GM11168 (cell line): ENCODE measurements at regions not wholly inside any gene's neighbourhood (a gene's known extent, or its start where the extent isn't known, plus 50 kb on each side); places are given as distances from the start of the nearest gene placed in this dataset.

Experiments used
- in situ Hi-C: fragments of 300-500 bp; cut with MboI; formaldehyde crosslinking; loops from one replicate; pipeline ENCODE4 v1.12.0; 2022; ENCODE audit warnings: low sequenced_read_pairs; ENCODE audit not compliant: unreplicated experiment

DNA sequence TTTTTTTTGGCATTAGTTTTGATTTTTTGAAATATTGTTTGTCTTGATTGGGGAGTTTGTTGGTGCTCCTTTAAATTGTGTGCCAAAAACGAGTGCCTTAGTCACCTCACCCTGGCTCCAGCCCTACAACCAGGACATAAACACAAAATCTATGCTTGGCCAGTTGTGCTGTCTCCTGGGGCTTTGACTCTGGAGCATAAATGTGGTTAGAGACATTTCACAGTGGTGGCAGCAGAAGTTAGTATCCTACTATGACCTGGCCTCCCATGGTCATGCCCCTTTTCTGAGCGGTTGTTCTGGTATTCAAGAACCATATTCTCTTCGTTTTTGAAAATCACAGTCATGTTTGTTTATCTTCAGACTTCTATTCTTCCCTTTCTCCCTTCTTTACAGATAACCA lies 70.7 kb upstream of the PSMA6 start:
- in situ Hi-C loops = no loop called here

- in situ Hi-C loops = no loop called here
Observed at GRCh38 chr14:35222324-35222723, 69.9 kb upstream of the PSMA6 start.

GRCh38 chr14:35222872-35223466 lies 69.2 kb upstream of the PSMA6 start:
- in situ Hi-C loops = no loop called here

- in situ Hi-C loops = no loop called here
Observed at GRCh38 chr14:35223927-35224326, 68.3 kb upstream of the PSMA6 start.

GRCh38 chr14:35224615-35225014 lies 67.6 kb upstream of the PSMA6 start:
- in situ Hi-C loops = loop anchor here (5.0 kb wide), 1 partner anchor 183 kb away; no protein-coding TSS in a partner anchor

DNA sequence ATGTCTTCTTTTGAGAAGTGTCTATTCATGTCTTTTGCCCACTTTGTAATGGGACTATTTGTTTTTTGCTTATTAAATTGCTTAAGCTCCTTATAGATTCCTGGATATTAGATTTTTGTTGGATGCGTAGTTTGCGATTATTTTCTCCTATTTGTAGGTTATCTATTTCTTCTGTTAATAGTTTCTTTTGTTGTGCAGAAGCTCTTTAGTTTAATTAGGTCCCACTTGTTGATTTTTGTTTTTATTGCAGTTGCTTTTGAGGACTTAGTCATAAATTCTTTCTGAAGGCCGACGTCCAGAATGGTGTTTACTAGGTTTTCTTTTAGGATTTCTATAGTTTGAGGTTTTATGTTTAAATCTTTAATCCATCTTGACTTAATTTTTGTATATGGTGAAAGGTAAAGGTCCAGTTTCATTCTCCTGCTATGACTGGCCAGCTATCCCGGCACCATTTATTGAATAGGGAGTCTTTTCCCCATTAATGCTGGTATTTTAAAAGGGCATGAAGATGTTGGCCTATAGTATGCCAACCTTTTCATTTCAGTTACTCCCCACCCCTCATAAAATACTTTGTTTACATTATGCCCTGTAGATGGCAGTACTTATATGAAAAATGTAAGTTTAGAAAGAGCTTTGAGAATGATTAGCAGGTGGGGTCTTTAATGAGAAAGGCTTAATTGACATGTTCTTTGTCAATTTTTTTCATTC lies 62.9 kb upstream of the PSMA6 start:
- in situ Hi-C loops = loop anchor here (5.0 kb wide), 1 partner anchor 178 kb away; no protein-coding TSS in a partner anchor

DNA sequence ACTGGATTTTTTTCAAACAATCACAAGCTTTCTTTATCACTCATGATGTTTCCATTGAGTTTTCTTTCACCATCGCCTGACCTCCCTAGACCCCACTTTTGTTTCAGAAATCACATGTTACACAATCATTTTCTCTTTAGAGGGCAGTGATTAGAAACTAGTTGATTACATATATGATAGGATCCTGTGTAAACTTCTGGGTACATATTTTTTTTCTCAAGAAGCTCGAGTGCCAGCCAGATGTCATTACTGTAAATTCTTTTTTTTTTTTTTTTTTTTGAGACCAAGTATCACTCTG lies 62.4 kb upstream of the PSMA6 start:
- in situ Hi-C loops = loop anchor here (5.0 kb wide), 1 partner anchor 178 kb away; no protein-coding TSS in a partner anchor

DNA sequence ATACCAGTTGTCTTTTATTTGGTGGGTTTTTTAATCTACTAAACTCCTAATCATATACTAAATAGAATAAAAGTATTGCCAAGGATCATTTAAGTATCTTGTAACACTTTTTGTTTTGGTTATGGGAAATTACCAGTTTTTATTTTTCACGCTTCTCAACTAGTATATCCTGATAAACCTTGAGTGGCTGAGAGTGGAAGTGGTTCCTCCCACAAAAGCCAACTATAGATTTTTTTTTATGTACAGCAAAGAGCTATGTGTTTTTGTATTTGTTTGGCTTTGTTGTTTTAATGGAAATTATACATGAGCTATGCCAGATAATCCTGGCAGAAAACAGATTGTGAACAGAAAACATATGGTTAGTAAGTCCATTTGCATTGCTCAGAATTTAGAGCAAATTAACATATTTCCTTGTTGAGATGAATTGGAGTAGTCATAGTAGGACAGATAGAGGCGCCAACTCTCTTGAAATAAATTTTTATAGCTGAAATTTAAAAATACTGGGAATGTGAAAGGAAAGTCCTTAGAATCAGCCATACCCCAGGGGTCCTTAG lies 60.9 kb upstream of the PSMA6 start:
- in situ Hi-C loops = no loop called here

DNA sequence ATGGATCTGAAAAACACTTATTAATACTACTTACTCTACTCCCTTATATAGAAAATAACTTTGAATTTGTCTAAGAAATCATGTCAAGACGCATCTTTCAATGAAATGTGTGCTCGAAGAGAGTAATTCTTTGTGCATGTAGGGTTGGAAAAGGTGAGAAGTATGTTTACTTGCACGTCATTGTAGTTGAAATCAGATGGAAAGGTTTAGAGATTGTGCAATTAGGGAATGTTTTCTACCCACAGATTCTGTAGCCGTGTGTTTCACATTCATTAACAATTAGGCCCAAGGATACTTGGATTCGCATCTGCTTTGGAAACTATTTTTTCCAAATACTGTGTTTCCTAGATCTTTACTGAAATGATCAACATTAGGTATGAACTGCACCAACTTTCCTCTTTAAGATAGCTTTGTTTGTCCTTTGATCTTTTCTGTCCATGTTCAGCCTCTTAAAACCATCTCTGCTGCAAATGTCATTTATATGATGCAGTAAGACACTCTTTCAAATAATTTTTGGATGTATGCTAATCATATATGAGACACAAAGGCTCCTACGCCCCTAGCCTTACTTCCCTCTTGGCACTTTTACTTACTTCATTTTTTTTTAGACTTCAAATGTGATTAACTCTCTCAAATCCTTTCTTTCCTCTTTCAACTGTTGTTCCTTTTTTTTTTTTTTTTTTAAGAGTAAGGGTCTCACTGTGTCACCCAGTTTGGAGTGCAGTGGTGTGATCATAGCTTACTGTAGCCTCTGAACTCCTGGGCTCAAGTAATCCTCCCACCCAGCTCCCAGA lies 58.0 kb upstream of the PSMA6 start:
- in situ Hi-C loops = no loop called here

DNA sequence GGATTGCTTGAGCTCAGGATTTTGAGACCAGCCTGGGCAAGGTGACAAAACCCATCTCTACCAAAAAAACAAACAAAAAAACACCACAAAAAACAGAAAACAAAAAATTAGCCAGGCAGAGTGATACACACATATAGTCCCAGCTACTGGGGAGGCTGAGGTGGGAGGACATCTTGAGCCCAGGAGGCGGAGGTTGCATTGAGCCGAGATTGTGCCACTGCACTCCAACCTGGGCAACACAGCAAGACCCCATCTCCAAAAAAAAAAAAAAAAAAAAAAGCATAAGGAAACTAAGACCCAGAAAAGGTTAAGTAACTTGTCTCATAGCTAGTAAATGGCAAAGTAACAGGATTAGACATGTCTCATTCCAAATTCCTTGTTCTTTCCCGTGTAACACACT lies 56.3 kb upstream of the PSMA6 start:
- in situ Hi-C loops = no loop called here

GRCh38 chr14:35236806-35237205 lies 55.4 kb upstream of the PSMA6 start:
- in situ Hi-C loops = no loop called here

DNA sequence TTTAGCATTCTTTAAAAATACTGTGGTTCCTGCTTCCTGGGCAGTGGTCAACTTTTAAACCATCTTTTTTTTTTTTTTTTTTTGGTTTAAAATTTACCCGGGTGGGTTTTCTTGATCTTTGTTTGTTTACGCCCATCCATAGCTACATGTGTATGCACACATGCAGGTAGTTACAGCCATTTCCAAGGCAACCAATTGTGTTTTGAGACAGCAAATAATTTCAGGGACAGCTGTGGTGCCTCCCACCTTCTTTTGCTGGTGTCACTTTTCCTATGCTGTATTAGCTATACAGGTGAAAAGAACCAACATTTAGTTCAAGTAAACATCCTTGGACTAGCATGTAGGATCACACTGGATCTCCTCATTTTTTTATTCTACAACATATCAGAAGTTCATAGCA lies 52.0 kb upstream of the PSMA6 start:
- in situ Hi-C loops = no loop called here
